HG03060 (cell line): ENCODE measurements at regions not wholly inside any gene's neighbourhood (a gene's known extent, or its start where the extent isn't known, plus 50 kb on each side); places are given as distances from the start of the nearest gene placed in this dataset.
"Not testable (repeated sequence)": the region's sequence is repeated elsewhere in the genome, so short reads cannot be mapped to it uniquely, and the experiment has no call there.

ENCODE experiments used
- ATAC-seq: cut with Tn5 transposase; IDR thresholded peaks from one replicate; pipeline ENCODE4 v1.9.1; 2021; ENCODE audit warnings: low read depth, moderate number of reproducible peaks; ENCODE audit not compliant: unreplicated experiment

- no peak for ATAC-seq
Measured at GRCh38 chr9:34797367-34797766, 87.4 kb upstream of the CCL21 start.

DNA sequence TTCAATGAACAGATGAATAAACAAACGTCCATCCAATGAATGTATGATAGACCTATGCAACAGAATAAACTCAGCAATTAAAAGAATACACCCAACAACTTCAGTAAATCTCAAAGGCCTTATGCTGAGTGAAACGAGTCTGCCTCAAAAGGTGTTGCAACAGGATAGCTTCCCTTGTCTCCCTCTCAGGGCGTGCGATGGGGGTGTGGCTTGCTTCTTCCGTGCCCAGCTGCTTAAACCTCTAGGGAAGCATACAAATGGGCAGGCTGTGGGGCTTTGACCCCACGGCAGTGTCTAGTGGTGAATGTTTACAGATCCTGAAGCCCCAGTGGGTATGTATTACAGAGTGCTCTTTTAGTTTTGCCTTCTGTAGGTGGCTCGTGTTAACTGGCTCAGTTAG lies 87.0 kb upstream of the CCL21 start:
- ATAC-seq = no peak

GRCh38 chr9:34793428-34793827 lies 83.5 kb upstream of the CCL21 start:
- no peak for ATAC-seq

- no peak for ATAC-seq
Measured at GRCh38 chr9:34783951-34784487, 74.1 kb upstream of the CCL21 start.

GRCh38 chr9:34782372-34782771 lies 72.4 kb upstream of the CCL21 start:
- no peak for ATAC-seq

DNA sequence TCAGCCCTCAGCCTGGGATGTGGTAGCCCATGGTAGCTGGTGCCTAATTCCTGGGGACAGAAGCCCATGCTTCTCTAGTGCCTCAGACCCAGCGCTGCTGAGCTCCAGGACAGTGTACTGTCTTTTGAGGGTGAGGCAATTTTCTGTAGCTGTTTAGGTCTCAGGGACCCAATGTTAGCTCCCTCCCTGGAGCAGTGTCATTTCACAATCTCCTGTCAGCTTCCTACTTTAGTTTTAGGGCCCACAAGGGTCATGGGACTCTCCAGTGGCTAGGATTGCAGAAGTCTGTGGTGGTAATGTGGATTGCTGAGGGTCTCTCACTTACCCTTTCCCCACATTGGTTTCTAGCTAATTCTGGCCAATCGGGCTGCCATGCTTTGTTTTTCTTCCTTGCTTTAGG lies 67.7 kb upstream of the CCL21 start:
- ATAC-seq = no peak

DNA sequence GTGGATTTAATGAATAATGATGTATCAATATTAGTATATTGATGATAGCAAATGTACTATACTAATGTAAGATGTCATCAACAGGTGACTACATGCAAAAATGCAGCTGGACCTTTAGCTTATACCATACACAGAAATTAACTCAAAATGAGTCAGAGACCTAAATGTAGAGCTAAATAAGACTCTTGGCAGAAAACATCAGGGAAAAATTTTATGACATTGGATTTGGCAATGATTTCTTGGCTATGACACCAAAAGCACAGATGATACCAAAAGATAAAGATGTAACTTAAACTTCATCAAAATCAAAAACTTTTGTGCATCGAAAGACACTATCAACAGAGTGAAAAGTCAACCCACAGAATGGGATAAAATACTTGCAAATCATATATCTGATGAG lies 64.0 kb upstream of the CCL21 start:
- no peak for ATAC-seq

DNA sequence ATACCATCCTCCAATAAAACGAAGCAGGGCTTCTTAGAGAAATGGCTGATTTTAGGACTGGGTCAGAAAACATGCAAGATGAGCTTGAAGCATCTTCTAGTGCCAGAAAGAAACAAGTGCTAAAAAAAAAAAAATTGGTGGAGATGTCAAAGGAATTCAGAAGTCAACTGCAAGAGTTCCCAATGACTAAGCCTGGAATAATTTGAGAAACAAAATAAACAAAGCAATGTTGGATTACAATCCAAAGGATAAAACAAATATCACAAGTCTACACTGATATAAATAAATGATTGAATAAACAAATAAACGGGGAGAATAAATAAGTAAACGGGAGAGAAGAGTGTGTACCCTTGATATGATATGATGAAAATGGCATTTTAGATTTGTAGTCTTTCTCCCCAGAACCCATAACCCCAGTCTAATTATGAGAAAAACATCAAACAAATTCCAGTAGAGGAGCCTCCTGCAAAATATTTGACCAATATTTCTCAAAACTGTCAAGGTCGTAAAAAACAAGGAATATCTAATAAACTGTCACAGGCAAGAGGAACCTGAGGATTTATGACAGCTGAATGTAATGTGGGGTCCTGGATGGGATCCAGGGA lies 63.5 kb upstream of the CCL21 start:
- no peak for ATAC-seq

- ATAC-seq = no peak
Measured at GRCh38 chr9:34771007-34771406, 61.1 kb upstream of the CCL21 start.

DNA sequence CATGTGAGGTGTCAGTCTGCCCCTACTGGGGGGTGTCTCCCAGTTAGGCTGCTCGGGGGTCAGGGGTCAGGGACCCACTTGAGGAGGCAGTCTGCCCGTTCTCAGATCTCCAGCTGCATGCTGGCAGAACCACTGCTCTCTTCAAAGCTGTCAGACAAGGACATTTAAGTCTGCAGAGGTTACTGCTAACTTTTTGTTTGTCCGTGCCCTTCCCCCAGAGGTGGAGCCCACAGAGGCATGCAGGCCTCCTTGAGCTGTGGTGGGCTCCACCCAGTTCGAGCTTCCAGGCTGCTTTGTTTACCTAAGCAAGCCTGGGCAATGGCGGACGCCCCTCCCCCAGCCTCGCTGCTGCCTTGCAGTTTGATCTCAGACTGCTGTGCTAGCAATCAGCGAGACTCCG lies 57.2 kb upstream of the CCL21 start:
- ATAC-seq = not testable (repeated sequence)

- not testable (repeated sequence) for ATAC-seq
Measured at GRCh38 chr9:34760196-34761040, 50.5 kb upstream of the CCL21 start.
